ENCODE measurements at regions not wholly inside any gene's neighbourhood (a gene's known extent, or its start where the extent isn't known, plus 50 kb on each side); places are given as distances from the start of the nearest gene placed in this dataset.

DNA sequence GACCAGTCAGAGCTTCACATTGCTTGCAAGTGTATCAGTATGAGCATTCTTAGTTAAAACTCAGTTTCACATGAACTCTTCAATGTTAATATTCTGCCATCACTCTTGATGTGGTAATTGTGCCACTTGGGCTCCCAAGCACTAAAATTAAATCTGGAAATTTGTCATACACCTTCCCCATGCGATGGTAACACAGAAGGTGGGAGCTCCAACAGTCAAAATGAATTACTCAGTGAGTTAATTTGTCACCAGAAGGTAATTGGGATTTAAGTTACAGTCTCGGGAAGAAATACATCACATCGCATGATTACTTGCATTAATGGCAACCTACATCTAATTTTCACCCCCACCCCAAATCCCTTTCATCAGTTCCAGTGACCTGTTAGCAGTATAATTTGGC lies 376.5 kb upstream of the DAB1 start:
- no peak for TF ChIP-seq EZH2 (IDR thresholded peaks at IDR 0.05; ENCODE audit: insufficient read depth, low read length)
- TF ChIP-seq, protein P1, sequence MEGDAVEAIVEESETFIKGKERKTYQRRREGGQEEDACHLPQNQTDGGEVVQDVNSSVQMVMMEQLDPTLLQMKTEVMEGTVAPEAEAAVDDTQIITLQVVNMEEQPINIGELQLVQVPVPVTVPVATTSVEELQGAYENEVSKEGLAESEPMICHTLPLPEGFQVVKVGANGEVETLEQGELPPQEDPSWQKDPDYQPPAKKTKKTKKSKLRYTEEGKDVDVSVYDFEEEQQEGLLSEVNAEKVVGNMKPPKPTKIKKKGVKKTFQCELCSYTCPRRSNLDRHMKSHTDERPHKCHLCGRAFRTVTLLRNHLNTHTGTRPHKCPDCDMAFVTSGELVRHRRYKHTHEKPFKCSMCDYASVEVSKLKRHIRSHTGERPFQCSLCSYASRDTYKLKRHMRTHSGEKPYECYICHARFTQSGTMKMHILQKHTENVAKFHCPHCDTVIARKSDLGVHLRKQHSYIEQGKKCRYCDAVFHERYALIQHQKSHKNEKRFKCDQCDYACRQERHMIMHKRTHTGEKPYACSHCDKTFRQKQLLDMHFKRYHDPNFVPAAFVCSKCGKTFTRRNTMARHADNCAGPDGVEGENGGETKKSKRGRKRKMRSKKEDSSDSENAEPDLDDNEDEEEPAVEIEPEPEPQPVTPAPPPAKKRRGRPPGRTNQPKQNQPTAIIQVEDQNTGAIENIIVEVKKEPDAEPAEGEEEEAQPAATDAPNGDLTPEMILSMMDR (IDR thresholded peaks at IDR 0.05; ENCODE audit: insufficient read depth, low read depth, low read length), result no peak
- no peaks in the 10 kb centered on the region for H3K4me1 ChIP-seq (ENCODE audit: insufficient read depth, low read length)
- no peak overlapping the region for H3K4me3 ChIP-seq (ENCODE audit: insufficient read depth, low read depth, low read length)
- no peak overlapping the region for H3K9ac ChIP-seq (ENCODE audit: low read length)
- DNase-seq (ENCODE audit: low read depth) (no peak), FAIRE-seq (no peak)
- H3K9me3 ChIP-seq (ENCODE audit: insufficient read depth, low read depth, low read length), result no peaks in the 10 kb centered on the region
- Mint-ChIP-seq H3K4me3 (ENCODE audit: unreplicated experiment) (no peak overlapping the region), H3K36me3 (ENCODE audit: low read depth, unreplicated experiment) (no peaks in the 10 kb centered on the region), H3K27me3 (ENCODE audit: low read depth, unreplicated experiment) (peaks cover 2% of the 10 kb centered on the region), H3K27ac (ENCODE audit: unreplicated experiment) (no peak overlapping the region), H3K9me3 (ENCODE audit: unreplicated experiment) (no peaks in the 10 kb centered on the region), H3K4me1 (ENCODE audit: low read depth, unreplicated experiment) (peaks cover 5% of the 10 kb centered on the region)
- no peaks in the 10 kb centered on the region for H3K79me2 ChIP-seq (ENCODE audit: insufficient read depth, low read length)
- H3K27me3 ChIP-seq (ENCODE audit: insufficient read depth, low read length), result no peaks in the 10 kb centered on the region
- H3K27ac ChIP-seq (ENCODE audit: low read depth, low read length), result no peak overlapping the region
- H4K20me1 ChIP-seq (ENCODE audit: insufficient read depth, low read length), result no peaks in the 10 kb centered on the region
- no peaks in the 10 kb centered on the region for H3K36me3 ChIP-seq (ENCODE audit: insufficient read depth, low read length)
- no peak overlapping the region for H2AFZ ChIP-seq (ENCODE audit: low read depth, low read length)
- H3K4me2 ChIP-seq (ENCODE audit: low read length), result no peak overlapping the region

DNA sequence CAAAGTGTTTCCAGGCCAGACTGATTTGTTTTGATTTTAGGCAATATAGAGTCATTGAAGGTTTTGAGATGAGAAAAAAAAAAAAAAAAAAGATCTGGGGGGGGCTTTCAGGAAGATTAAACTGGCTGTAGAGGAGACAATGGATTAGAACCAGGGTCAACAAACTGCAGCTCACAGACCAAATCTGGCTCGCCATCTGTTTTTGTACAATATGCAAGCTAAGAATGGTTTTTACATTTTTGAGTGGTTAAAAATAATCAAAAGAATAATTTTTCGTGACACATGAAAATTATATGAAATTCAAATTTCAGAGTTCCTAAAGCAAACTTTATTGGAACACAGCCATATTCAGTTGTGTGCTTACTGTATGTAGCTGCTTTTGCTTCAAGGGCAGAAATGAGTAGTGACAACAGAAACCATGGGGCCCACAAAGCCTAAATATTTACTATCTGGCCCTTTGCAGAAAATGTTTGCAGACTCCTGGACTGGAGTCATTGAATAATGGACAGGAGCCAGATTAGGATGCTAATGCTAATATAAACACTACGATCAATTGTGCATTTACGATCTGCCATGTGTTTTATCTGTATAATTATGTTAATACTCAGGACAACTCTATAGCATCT lies 375.7 kb upstream of the DAB1 start:
- Mint-ChIP-seq H3K36me3 (ENCODE audit: low read depth, unreplicated experiment) (no peaks in the 10 kb centered on the region), H3K9me3 (ENCODE audit: unreplicated experiment) (no peaks in the 10 kb centered on the region), H3K4me3 (ENCODE audit: unreplicated experiment) (no peak overlapping the region), H3K4me1 (ENCODE audit: low read depth, unreplicated experiment) (peaks cover 5% of the 10 kb centered on the region), H3K27me3 (ENCODE audit: low read depth, unreplicated experiment) (peaks cover 2% of the 10 kb centered on the region), H3K27ac (ENCODE audit: unreplicated experiment) (no peak overlapping the region)
- Histone ChIP-seq H3K4me3 (ENCODE audit: insufficient read depth, low read depth, low read length) (no peak overlapping the region), H3K9ac (ENCODE audit: low read length) (no peak overlapping the region), H4K20me1 (ENCODE audit: insufficient read depth, low read length) (no peaks in the 10 kb centered on the region), H3K4me1 (ENCODE audit: insufficient read depth, low read length) (no peaks in the 10 kb centered on the region), H3K27me3 (ENCODE audit: insufficient read depth, low read length) (no peaks in the 10 kb centered on the region), H2AFZ (ENCODE audit: low read depth, low read length) (no peak overlapping the region), H3K9me3 (ENCODE audit: insufficient read depth, low read depth, low read length) (no peaks in the 10 kb centered on the region), H3K79me2 (ENCODE audit: insufficient read depth, low read length) (no peaks in the 10 kb centered on the region), H3K4me2 (ENCODE audit: low read length) (no peak overlapping the region), H3K27ac (ENCODE audit: low read depth, low read length) (no peak overlapping the region), H3K36me3 (ENCODE audit: insufficient read depth, low read length) (no peaks in the 10 kb centered on the region)
- DNase-seq (ENCODE audit: low read depth) (no peak), FAIRE-seq (no peak)
- TF ChIP-seq, protein P1 (IDR thresholded peaks at IDR 0.05; ENCODE audit: insufficient read depth, low read depth, low read length), result no peak
- TF ChIP-seq EZH2 (IDR thresholded peaks at IDR 0.05; ENCODE audit: insufficient read depth, low read length), result no peak

DNA sequence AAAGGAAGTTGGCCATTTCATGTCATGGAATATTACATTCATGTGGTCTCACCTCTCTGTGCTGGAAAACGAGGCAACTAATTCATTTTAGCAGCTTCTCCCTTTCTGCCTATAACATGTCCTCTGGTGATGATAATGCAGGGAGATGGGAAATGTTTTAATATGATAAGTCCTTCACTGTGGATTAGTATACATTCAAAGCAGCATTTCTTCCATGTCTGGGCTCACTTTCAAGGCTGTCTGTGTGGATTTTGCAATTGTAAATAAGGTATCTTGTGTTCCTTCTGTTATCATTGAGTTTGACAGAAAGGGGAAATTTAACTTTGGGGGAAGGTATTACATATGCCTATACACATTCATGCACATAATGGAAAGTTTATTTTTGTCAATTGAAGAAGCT lies 374.7 kb upstream of the DAB1 start:
- H3K4me1 ChIP-seq (ENCODE audit: insufficient read depth, low read length), result no peaks in the 10 kb centered on the region
- no peak overlapping the region for H3K27ac Mint-ChIP-seq (ENCODE audit: unreplicated experiment)
- H3K9me3 ChIP-seq (ENCODE audit: insufficient read depth, low read depth, low read length), result no peaks in the 10 kb centered on the region
- H3K4me3 Mint-ChIP-seq (ENCODE audit: unreplicated experiment), result no peak overlapping the region
- H2AFZ ChIP-seq (ENCODE audit: low read depth, low read length), result no peak overlapping the region
- H3K36me3 Mint-ChIP-seq (ENCODE audit: low read depth, unreplicated experiment), result no peaks in the 10 kb centered on the region
- H3K36me3 ChIP-seq (ENCODE audit: insufficient read depth, low read length), result no peaks in the 10 kb centered on the region
- peaks cover 5% of the 10 kb centered on the region for H3K4me1 Mint-ChIP-seq (ENCODE audit: low read depth, unreplicated experiment)
- H3K4me2 ChIP-seq (ENCODE audit: low read length), result no peak overlapping the region
- no peaks in the 10 kb centered on the region for H4K20me1 ChIP-seq (ENCODE audit: insufficient read depth, low read length)
- no peak overlapping the region for H3K27ac ChIP-seq (ENCODE audit: low read depth, low read length)
- H3K4me3 ChIP-seq (ENCODE audit: insufficient read depth, low read depth, low read length), result no peak overlapping the region
- FAIRE-seq, result no peak
- H3K27me3 Mint-ChIP-seq (ENCODE audit: low read depth, unreplicated experiment), result no peaks in the 10 kb centered on the region
- no peak overlapping the region for H3K9ac ChIP-seq (ENCODE audit: low read length)
- H3K27me3 ChIP-seq (ENCODE audit: insufficient read depth, low read length), result no peaks in the 10 kb centered on the region
- no peaks in the 10 kb centered on the region for H3K79me2 ChIP-seq (ENCODE audit: insufficient read depth, low read length)
- DNase-seq (ENCODE audit: low read depth), result no peak
- H3K9me3 Mint-ChIP-seq (ENCODE audit: unreplicated experiment), result no peaks in the 10 kb centered on the region
- TF ChIP-seq, protein P1 (IDR thresholded peaks at IDR 0.05; ENCODE audit: insufficient read depth, low read depth, low read length), result no peak

Measured in astrocyte (in vitro differentiated cells and primary cell).